ENCODE measurements at regions not wholly inside any gene's neighbourhood (a gene's known extent, or its start where the extent isn't known, plus 50 kb on each side); places are given as distances from the start of the nearest gene placed in this dataset.

- no peak for DNase-seq
These were observed 201.6 kb downstream of the RWDD3 start for GRCh38 chr1:95435611-95436010.

GRCh38 chr1:95437011-95437410, 203.0 kb downstream of the RWDD3 start:
- no peak for DNase-seq

- DNase-seq: no peak
These were observed 203.8 kb downstream of the RWDD3 start for GRCh38 chr1:95437781-95438180.

GRCh38 chr1:95438218-95438948, 204.4 kb downstream of the RWDD3 start:
- DNase-seq: no peak

GRCh38 chr1:95440511-95440910, 206.5 kb downstream of the RWDD3 start:
- DNase-seq: no peak

GRCh38 chr1:95449516-95449915, 215.5 kb downstream of the RWDD3 start:
- DNase-seq: no peak

GRCh38 chr1:95451054-95451453, 217.0 kb downstream of the RWDD3 start:
- no peak for DNase-seq

GRCh38 chr1:95451904-95452303, 217.9 kb downstream of the RWDD3 start:
- DNase-seq: no peak

GRCh38 chr1:95453053-95453452, 219.0 kb downstream of the RWDD3 start:
- DNase-seq: no peak

GRCh38 chr1:95467036-95467435, 233.0 kb downstream of the RWDD3 start:
- DNase-seq: peak; percentile 22

- no peak for DNase-seq
These were observed 241.9 kb downstream of the RWDD3 start for GRCh38 chr1:95475686-95476457.

GRCh38 chr1:95496307-95496706, 262.3 kb downstream of the RWDD3 start:
- no peak for DNase-seq

GRCh38 chr1:95496773-95497172, 262.8 kb downstream of the RWDD3 start:
- DNase-seq: no peak

- DNase-seq: no peak
These were observed 263.6 kb downstream of the RWDD3 start for GRCh38 chr1:95497566-95497965.

- no peak for DNase-seq
These were observed 269.4 kb downstream of the RWDD3 start for GRCh38 chr1:95503278-95504030.

GRCh38 chr1:95504321-95504720, 270.3 kb downstream of the RWDD3 start:
- no peak for DNase-seq

- DNase-seq: no peak
These were observed 272.9 kb downstream of the RWDD3 start for GRCh38 chr1:95506736-95507414.

- no peak for DNase-seq
These were observed 276.0 kb downstream of the RWDD3 start for GRCh38 chr1:95509989-95510388.

- no peak for DNase-seq
These were observed 278.9 kb downstream of the RWDD3 start for GRCh38 chr1:95512925-95513324.

GRCh38 chr1:95517506-95517905, 283.5 kb downstream of the RWDD3 start:
- DNase-seq: no peak

- no peak for DNase-seq
These were observed 284.3 kb downstream of the RWDD3 start for GRCh38 chr1:95518310-95518709.

GRCh38 chr1:95520390-95520789, 286.4 kb downstream of the RWDD3 start:
- DNase-seq: no peak

GRCh38 chr1:95532335-95532734, 298.3 kb downstream of the RWDD3 start:
- no peak for DNase-seq

Data from NCI-H1092 treated with DMSO at 0.1 percent for 48 hours (cell line).